Endothelial cell (in vitro differentiated cells): ENCODE measurements at regions not wholly inside any gene's neighbourhood (a gene's known extent, or its start where the extent isn't known, plus 50 kb on each side); places are given as distances from the start of the nearest gene placed in this dataset.

Experiments used
- DNase-seq: peaks from one replicate; pipeline ENCODE4 v3.0.0; 2021; ENCODE audit warnings: low spot score
- H3K27ac Mint-ChIP-seq: one replicate; pipeline ENCODE4 v1.8.0; 2021; ENCODE audit warnings: mixed read lengths, inconsistent platforms; ENCODE audit not compliant: unreplicated experiment
- H3K27me3 Mint-ChIP-seq: one replicate; pipeline ENCODE4 v1.8.0; 2021; ENCODE audit warnings: mild to moderate bottlenecking, moderate library complexity, mixed read lengths, inconsistent platforms; ENCODE audit not compliant: unreplicated experiment
- H3K36me3 Mint-ChIP-seq: one replicate; pipeline ENCODE4 v1.8.0; 2021; ENCODE audit warnings: mild to moderate bottlenecking, low read depth, mixed read lengths, inconsistent platforms; ENCODE audit not compliant: unreplicated experiment
- H3K4me1 Mint-ChIP-seq: one replicate; pipeline ENCODE4 v1.8.0; 2021; ENCODE audit warnings: mild to moderate bottlenecking, mixed read lengths, inconsistent platforms; ENCODE audit not compliant: unreplicated experiment
- H3K4me3 Mint-ChIP-seq: one replicate; pipeline ENCODE4 v1.8.0; 2021; ENCODE audit warnings: mild to moderate bottlenecking, mixed read lengths, inconsistent platforms; ENCODE audit not compliant: unreplicated experiment
- H3K9me3 Mint-ChIP-seq: one replicate; pipeline ENCODE4 v1.8.0; 2021; ENCODE audit warnings: mixed read lengths, inconsistent platforms; ENCODE audit not compliant: unreplicated experiment
- CTCF ChIP-seq: fragments of 200-600 bp; sonication (generic); IDR thresholded peaks from one replicate; pipeline ENCODE4 v1.5.0; 2021; ENCODE audit warnings: antibody characterized with exemption; ENCODE audit not compliant: unreplicated experiment

DNA sequence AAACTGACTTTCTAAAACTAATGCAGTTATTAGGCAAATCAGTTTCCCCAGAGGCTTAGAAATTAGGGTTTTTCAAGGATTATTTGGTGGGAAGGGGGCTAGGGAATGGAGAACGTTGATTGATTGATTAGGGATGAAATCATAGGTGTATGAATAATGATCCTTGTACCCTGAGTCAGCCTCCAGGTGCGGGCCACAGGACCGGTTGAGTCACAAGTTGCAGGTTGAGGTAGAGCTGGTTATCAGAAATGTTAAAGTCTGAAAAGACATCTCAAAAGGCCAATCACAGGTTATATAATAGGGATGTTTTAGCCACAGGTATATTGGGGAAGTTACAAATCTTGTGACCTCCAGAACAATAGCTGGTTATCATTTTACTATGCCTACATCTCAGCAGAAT, 341.8 kb upstream of the GULP1 start:
- Mint-ChIP-seq H3K27me3 (peaks cover 2% of the 10 kb centered on the region), H3K9me3 (peaks cover 8% of the 10 kb centered on the region), H3K36me3 (peaks cover 12% of the 10 kb centered on the region), H3K4me3 (no peak overlapping the region), H3K4me1 (no peaks in the 10 kb centered on the region), H3K27ac (no peak overlapping the region)
- no peak for TF ChIP-seq CTCF
- no peak for DNase-seq

- peaks cover 12% of the 10 kb centered on the region for H3K36me3 Mint-ChIP-seq
- peak overlapping the region; percentile 29 for H3K4me3 Mint-ChIP-seq
- H3K9me3 Mint-ChIP-seq, result peaks cover 8% of the 10 kb centered on the region
- no peak overlapping the region for H3K27ac Mint-ChIP-seq
- peaks cover 5% of the 10 kb centered on the region for H3K27me3 Mint-ChIP-seq
- no peaks in the 10 kb centered on the region for H3K4me1 Mint-ChIP-seq
- no peak for TF ChIP-seq CTCF
- no peak for DNase-seq
Measured at GRCh38 chr2:187951470-187952218, 340.0 kb upstream of the GULP1 start.

DNA sequence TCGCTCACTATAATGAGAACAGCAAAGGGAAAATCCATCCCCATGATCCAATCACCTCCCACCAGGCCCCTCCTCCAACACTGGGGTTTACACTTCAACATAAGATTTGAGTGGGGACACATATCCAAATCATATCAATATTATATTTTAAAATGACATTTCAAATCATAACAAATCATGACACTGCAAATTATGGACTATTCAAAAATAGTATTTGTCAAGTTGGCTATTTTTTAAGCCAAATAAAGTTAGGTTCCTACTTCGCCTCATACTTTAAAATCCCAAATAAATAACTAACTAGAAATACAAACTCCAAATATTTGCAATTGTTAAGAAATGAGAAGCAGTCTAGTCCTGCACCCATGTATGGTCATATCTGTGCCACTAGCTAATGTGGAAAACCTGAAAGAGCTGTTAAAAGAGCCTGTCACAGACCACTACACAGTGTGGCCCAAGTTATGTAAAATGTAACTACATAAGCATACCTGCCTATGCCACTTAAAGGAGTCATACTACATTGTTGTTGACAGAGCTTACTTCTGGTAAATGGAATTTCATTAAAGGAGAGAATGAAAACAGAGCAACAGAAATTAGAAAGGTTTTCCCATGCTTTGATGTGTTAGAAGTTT, 334.7 kb upstream of the GULP1 start:
- Mint-ChIP-seq H3K4me3 (no peak overlapping the region), H3K36me3 (peaks cover 7% of the 10 kb centered on the region), H3K9me3 (no peaks in the 10 kb centered on the region), H3K27me3 (peaks cover 8% of the 10 kb centered on the region), H3K4me1 (peaks cover 4% of the 10 kb centered on the region), H3K27ac (no peak overlapping the region)
- DNase-seq, result no peak
- TF ChIP-seq CTCF, result no peak

DNA sequence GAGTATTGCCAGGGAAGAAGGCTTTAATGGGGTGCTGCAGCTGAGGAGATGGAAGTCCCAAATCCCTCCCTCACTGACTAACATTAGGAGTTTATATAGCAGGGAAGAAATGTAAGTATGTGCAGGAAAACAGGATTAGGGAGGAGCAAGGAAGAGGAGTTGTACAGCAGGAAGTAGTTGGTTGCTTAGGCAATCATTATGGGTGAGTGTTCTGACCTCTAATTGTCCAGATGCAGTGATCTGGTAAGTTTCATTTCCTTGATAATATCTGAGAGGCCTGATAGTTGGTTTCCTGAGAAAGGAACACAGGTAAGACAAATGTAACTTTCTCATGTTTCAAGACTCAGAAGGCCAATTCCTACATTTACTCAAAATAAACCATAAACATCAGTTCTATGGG, 331.9 kb upstream of the GULP1 start:
- no peak for TF ChIP-seq CTCF
- no peak for DNase-seq
- H3K4me3 Mint-ChIP-seq, result no peak overlapping the region
- H3K36me3 Mint-ChIP-seq, result peaks cover 3% of the 10 kb centered on the region
- H3K9me3 Mint-ChIP-seq, result no peaks in the 10 kb centered on the region
- H3K4me1 Mint-ChIP-seq, result peaks cover 10% of the 10 kb centered on the region
- no peak overlapping the region for H3K27ac Mint-ChIP-seq
- H3K27me3 Mint-ChIP-seq, result peaks cover 6% of the 10 kb centered on the region

DNA sequence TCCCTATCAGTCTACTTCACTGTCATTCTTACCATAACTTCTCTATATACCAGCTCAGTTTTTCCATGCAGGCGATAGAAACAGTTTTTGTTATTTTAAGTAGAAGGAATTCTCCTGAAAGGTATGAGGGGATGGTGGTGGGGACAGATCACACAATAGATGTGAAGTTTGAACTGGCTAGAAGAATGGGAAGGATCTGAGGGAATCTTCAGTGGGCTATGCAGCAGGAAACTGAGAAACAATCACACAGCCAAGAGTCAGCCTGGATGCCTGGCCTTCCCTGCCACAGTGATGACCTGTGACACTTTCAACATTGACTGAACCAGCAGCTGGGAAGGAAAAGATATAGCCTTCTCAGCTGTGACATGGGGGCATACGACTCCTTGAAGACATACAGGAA, 329.1 kb upstream of the GULP1 start:
- Mint-ChIP-seq H3K4me3 (no peak overlapping the region), H3K36me3 (peaks cover 3% of the 10 kb centered on the region), H3K4me1 (peaks cover 10% of the 10 kb centered on the region), H3K9me3 (no peaks in the 10 kb centered on the region), H3K27ac (peak overlapping the region; percentile 27), H3K27me3 (peaks cover 3% of the 10 kb centered on the region)
- TF ChIP-seq CTCF, result no peak
- peak; percentile 4 for DNase-seq
